COLO829 (cell line): ENCODE measurements at regions not wholly inside any gene's neighbourhood (a gene's known extent, or its start where the extent isn't known, plus 50 kb on each side); places are given as distances from the start of the nearest gene placed in this dataset.

Experiments
- DNase-seq: peaks from one replicate; pipeline ENCODE4 v3.0.0; 2012; ENCODE audit warnings: low spot score

DNA sequence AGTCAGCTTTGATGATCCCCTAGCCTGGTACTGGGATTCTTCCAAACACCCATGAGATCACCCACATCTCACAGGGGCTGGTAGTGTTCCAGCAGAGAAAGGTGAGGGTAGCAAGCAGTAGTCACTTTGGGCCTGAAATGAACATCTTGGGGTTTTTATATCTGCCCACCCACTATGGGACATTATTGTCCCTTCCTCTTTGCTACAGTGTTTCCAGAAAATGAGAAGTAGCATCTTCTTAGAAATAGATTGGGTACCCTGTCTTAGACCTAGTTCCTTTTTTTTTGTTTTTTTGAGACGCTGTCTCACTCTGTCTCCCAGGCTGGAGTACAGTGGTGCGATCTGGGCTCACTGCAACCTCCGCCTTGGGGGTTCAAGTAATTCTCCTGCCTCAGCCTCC, 249.2 kb upstream of the ANKRD55 start:
- DNase-seq = no peak

DNA sequence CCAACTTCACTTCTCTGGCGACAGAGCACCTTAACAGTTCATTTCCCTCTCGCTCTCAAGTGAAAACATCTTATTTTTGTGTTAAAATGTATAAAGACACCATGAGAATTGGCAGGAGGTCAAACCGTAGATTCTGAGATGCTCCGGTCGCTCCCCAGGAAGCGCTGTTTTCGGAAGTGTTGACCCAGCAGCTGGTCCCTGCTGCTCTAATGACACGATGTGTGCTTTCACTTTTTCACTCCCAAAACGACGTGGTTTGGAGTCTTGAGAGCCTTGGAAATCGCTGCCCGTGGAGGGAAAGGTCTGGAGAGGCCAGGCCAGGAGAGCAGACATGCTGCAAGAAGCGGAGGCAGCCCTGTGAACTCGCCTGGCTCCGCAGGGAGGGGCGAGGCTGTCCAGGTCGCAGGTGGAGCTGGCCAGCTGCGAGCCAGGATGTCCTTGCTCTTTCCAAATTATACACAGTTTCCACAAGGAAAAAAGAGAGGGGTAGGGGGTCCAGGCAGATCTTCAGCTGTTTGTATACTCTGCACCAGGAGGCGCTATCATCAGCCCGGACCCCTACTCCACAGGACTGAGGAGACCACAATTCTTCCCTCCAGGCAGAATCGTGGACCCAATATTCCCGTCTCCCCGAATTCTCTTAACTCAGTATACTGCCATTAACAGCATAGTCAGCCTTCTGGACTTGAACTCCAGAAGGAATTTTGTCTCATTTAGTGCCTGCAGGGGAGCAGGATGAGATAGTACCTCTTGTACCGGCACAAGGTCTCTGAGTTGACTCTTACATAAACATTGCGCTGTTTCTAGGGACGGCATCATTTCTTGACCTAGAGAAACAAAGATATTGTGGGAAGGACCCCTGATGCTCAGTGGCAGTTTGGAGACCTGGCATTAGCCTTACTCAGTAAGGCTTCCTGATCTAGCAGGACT, 248.6 kb upstream of the ANKRD55 start:
- no peak for DNase-seq

DNA sequence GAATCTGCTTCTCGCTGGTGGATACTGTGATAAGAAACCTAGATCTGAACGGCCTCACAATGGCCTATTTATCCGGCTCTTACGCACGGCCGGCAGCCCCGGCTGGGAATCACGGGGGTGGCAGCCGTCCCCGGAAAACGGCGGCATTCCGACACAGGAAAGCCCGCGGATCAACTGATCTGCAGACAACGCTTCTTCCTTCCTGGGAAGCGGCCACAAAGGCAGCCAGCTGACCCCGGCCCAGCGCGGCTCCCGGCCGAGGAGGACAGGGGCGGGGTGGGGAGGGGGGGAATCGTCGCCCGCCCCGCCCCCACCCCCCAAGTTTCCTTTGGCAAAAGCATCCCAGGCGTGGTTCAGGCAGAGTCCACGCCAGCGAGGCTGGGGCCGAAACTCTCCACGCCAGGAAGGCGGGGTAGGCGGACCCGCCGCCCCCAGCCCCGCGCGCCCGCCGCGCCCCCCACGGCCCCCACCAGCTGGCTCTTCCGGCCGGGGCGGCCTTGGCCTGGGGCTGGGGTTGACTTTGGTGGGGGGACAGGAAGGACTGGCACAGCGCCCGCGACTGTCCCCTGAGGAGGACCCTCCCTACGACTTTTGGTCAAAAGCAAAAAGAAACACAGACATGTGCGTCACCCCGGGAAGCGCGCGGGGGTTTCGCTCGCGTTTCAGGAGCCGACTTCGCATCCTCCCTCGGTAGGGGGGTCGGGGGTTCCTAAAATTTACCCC, 247.7 kb upstream of the ANKRD55 start:
- DNase-seq = peak; percentile 74

DNA sequence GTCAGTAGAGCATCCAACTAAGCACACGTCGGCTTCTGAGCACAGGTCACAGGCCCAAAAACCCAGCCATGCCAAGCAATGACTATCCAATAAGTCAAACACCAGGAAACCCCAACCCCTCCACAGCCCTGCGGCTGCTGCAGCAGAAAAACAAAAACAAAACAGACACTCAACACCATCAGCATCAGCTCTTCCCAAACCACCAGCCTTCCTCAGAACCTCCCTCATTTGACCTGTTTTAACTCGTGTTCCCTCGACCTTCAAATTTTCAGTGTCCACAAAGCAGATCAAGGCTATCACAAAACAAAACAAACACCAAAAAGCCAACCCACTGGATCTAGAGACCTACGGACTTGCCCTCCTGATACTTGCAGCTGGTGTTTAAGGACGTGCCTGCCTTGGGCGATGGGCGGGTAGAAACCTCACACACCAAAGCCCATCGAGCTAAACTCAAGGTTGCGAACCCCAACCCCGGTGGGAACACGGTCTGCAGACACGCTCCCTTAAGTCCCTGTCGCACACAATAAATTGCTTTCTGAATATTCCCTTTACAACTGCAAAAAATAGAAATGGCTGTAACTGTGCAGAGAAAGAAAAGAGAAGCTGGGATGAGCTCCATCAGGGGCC, 247.1 kb upstream of the ANKRD55 start:
- DNase-seq = peak; percentile 57

DNA sequence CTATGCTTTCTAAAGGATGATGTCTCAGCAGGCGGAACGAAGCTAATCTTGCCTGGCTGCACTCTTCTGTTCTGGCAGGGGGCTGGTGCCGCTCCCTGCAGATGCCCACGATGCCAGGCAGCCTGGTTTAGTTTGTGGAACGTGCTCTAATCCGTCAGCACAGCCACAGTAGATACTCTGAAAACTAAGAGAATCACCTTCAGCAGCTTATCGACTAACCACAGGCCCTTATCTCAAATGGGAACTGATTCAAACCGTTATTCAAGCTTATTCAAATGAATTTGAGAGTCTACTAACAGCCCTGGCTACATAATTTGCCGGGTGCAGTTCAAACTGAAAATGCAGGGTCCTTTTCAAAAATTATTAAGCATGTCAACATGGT, 246.6 kb upstream of the ANKRD55 start:
- no peak for DNase-seq

DNA sequence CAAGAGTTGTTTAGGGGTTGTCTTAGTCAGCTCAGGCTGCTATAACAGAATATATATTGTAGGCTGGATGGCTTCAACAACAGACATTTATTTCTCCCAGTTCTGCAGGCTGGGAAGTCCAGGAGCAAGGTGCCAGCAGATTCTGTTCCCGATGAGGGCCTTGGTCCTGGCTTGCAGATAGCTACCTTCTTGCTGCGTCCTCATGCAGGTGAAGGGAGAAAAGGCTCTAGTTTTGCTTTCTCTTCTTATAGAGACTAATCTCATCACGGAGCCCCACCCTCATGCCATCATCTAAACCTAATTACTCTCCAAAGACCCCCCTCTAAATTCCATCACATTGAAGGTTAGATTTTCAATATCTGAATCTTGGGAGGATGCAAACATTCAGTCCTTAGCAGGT, 246.0 kb upstream of the ANKRD55 start:
- no peak for DNase-seq

DNA sequence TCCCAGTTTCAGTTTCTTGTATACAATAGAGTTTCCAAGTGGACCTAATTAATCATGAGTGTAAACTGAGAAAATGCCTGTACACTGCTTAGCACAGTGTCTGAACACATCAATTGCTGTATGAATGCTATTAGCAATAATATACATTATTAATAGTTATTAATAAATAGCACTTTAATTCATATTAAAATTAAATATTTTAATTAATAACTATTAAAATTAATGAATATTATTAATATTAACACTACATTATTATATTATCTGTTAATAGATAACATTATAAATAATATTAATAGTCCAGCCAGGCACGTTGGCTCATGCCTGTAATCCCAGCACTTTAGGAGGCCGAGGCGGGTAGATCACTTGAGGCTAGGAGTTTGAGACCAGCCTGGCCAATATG, 244.9 kb upstream of the ANKRD55 start:
- no peak for DNase-seq

DNA sequence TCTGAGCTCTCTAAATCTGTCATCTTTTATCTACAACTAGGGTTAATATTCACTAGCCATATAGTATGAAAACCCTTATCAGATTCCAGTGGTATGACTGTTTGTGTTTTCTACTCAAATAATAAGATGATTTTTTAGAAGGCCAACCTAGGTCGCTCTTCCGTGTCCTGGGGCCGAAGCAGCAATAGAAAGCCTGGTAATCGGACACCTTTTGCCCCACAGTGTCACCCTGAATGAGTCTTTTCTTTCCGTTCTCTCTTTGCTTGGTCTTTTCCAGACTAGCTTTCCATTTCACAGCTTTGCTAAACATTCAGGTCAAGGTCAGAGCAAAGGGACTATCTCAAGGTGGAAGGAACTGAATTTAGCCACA, 243.3 kb upstream of the ANKRD55 start:
- no peak for DNase-seq

DNA sequence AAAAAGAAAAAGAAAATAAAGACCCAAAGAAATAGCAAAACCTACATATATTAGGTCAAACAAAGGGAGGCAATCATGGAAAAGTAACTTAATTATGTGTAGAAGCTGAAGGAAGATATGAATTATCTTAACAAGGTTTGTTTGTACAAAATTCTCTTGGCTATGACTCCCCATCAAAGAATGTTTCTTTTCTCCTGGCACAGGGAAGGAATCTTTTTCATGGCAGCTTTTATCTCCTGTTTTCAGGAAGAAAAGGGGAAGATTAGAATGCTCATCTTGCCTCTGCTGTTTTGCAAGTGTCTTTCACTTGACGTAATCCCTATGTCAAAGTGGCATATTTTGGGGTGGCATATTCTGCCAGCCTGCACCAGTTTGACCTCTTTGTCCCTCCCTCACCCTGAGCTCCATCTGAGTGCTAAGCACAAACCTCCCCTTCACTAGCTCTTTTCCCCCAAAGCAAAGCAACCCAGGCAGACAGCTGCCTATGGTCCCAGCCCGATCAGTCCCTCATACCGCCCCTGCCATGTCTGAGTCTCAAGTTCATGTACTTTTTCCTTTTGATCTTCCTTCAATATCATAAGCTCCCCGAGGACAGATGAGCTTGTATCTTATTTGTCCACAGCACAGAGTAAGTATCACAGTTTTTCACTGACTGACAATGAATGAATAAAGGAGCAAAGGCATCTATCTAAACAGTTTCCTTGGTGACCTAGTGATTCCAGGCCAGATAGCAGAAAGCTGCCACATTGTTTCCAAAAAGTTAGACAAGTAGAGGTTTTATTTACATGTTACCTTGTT, 242.8 kb upstream of the ANKRD55 start:
- peak; percentile 19 for DNase-seq

DNA sequence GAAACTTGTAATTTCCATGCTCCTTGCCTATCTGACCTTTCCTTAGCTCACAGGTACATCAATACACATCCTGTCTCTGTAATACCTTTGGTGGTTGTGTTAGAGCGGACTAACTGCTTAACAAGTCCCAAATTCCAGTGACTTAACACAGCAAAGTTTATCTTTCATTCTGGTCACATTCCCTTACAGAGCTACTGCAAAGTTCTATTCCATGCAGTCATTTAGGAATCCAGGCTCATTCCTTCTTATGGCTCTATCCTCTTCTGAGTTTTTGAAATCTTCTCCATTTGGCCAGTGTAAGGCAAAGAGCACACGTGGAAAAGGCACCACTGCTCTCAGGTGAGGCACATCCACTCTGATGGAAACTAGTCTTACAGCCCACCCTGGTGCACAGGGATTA, 238.6 kb upstream of the ANKRD55 start:
- DNase-seq = no peak

DNA sequence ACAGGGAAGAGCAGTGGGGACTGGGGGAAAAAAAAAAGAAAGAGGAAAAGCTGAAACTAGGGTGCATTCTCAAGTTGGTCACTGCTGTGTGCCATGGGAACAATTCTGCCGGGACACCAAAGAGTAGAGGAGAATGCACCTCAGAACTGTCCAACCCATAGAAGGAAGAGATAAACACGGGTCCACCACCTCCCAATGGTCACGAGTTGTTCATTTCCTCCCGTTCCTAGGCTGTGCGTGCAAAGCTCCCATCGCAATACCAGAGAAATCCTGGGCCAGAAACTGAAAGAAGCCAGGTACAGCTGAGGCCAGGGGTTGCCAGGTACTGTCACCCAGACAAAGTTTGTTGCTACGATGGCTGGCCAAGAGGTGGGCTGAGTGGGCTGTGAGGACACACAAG, 236.9 kb upstream of the ANKRD55 start:
- no peak for DNase-seq

DNA sequence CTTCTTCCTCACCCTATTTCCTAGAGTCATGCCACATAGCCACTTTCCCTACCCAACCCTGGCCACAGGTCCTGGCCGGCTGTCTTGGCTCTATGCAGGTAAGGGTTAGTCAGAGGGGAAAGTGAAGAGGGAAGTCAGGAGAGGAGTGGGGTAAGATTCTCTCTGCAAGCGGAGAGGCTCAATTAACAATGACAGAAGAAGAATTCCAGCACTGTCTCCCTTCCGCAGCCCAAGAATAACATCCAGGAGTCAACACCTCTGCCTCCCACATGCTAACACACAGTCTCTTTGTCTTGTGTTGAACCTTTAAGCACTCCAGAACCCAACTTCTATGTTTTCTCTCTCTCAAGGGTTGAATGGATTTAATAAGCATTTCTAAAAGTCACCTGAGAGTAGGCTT, 235.1 kb upstream of the ANKRD55 start:
- DNase-seq = no peak

DNA sequence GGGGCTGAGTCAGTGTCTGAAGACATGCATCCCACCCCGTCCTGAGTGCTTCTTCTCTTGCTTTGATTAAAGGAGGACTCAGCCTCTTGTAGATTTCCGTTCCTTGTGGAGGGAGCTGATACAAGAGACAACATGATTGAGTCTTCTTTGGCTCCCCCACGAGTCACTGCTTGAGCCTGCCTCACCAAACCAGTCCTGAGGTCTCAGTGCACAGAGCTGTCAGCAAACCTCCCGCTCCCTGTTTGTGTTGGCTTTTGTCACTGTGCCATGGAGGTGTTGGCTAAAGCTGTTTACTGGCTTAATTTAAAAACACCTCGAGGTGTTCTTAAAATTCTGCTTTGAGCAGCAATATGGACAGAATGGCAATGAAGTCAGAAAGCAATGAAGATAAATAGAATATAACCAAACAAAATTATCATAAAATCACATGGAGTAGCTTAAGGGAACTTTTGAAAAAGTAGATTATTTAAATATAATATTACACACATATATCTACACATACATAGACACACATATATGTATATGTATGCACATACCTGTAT, 234.1 kb upstream of the ANKRD55 start:
- no peak for DNase-seq

DNA sequence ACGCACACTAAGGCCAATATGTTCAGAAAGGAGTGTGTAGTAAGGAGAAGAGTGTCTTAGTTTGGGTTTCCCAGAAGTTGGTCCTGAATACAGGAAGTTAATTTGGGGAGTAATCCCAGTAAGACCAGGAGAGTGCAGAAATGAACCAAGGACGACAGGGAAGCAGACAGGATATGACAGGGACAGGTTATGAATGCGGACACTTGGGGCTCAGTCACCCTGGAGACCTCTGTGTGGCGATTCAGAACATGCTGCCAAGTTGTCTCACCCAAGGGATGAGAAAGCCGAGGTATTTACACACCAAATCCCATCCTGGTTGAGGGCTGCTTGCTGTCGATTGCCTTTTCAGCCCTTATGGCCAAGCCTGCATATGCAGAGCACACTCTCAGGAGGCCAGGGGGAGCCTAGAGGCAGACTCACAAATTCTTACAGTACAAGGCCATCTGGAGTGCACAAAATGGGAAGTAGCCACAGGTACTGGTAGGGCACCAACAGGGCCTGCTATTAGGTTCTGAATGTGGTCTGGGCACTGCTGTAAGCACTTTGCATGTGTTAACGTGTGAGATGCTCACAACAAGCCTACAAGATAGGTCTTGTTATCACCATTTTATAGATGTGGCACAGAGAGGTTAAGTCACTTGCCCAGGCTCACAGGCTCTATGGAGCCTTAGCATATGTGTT, 233.1 kb upstream of the ANKRD55 start:
- DNase-seq = no peak

DNA sequence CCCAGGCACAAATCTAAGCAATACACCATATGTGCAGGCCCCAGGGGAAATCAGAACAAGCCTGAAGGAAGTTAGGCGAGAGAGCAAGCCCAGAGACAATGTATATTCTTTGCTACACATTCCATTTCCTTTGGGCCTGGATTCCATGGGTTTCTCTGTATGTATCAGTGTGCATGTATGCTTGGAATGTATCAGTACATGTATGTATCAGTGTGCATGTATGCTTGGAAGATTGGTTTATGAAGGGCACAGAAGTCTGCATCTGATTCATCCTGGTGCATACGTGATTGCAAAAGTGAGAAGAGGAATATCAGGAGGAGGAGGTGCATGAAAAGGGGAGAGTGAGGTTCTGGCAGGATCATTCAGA, 232.6 kb upstream of the ANKRD55 start:
- DNase-seq = no peak

DNA sequence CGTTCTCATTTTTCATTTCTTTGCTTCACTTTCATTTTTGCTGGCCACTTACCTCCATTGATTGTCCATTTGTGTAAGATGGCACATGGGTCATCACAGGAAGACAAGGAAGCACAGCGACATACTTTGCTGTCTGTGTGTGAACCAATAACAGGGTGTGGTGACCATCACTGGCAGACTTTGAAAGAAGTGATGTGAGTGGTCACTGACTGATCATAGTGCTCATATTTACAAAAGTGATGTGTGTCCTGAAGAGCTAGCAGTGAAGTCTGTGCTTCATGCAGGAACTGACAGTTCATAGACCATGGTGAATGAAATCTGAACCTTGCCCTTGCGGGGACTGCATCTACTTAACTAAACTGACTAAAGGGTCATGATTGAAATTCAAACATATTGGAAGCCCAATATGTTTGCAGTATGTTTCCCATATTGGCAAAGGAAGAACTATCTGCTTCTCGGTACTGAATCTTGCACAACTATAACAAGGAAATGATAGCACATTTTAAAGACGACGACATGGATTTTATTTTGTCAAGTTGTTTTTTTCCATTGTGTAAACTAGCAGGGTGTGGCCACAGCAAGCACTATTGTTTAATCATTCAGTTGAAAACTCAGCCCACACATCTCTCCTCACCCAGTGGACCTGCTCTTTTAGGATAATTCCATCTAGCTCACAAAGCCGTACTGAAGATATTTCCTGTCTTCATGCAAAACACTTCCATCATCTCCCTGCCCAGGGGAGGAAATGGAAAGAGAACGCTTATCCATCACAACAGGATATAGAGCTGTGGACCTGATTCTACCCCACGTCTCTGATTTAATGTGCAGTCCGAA, 232.0 kb upstream of the ANKRD55 start:
- no peak for DNase-seq

DNA sequence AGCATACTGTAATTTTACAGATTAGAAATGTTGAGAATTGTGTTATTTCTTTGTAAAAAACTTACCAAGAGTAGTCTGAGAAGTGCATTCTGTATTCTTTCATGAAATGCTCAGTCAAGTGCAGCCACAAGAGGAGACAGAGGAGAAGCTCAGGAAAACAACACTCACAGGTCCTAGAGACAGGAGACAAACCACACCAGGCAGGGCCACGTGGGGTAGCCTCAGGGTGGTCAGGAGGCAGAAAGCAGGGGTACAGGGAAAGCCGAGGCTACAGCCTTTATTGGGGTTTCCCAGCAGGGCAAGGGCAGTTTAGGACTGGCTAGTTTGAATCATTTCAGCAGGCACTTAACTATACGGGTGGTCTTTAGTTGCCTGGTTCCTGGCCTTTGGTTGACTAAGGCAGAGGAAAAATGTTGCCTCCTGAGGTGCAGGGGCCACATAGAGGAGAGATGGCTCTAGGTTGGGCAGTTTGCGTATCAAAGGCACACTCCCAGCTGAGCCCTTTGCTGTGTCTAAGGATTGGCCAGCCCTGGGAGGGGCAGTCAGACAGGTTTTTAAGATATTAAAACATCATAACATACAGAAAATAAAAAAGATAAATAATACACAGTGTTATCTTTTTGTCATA, 230.9 kb upstream of the ANKRD55 start:
- no peak for DNase-seq

DNA sequence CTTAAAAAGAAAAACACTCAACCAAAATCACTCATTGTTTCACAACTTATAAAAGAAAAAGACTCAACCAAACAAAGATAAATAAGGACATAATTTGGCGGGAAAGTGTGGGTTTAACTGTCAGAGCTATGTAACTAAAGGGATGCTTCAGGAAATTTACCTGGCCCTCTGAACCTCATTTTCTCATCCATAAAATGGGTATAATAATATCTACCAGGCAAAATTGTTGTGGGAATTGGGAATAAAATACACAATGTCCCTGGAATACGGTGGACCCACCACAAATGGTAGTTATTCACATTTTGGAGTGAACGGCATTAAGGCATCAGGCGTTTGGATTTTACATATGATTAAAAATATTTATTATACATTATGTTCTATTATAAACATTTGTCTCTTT, 228.5 kb upstream of the ANKRD55 start:
- DNase-seq = no peak

DNA sequence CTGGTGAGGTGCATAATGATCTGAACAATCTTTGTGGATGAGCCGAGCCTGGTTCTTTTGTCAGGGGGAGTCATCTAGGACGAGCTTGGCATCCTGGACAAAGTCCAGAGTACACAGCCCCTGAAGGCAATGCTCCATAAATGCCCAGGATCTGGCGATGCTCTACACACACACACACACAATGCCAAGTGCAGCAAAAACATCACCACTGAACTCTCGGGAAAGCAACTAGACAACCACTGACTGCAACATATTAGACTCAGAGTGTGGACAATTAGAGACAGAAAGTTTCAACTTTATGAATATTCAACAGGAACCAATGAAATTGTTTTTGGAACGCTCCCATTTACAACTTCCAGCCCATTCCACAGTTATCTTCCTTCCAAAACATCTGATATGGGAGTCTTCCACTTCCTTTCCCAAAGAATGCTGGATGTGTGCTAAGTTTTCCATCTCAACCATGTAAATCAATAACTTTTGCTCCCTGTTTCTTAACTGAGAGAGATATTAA, 227.6 kb upstream of the ANKRD55 start:
- DNase-seq = no peak

DNA sequence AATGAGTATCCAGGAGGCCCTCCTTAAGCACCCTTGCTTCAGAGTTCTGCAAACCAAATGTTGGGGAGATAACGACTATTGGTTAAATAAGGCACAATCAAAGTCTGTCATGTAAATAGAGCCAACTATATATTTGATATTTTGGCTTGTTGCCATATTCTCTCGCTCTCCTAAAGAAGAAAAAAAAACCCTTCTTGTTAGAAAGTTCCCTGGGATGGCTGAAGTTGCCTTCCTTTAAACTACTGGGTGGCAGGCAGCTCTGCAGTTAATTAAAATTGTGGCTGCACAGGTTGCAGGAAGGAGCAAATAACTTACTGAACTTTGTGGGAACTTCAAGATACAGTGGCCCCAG, 227.0 kb upstream of the ANKRD55 start:
- DNase-seq = no peak
